GM18508 (cell line): ENCODE measurements at regions not wholly inside any gene's neighbourhood (a gene's known extent, or its start where the extent isn't known, plus 50 kb on each side); places are given as distances from the start of the nearest gene placed in this dataset.
"Not testable (repeated sequence)": the region's sequence is repeated elsewhere in the genome, so short reads cannot be mapped to it uniquely, and the experiment has no call there.

Experiments used
- ATAC-seq: cut with Tn5 transposase; IDR thresholded peaks from one replicate; pipeline ENCODE4 v1.9.1; 2021; ENCODE audit warnings: moderate number of reproducible peaks; ENCODE audit not compliant: insufficient read depth, unreplicated experiment

- no peak for ATAC-seq
These were observed 51.1 kb upstream of the ROPN1 start for GRCh38 chr3:124043023-124043422.

GRCh38 chr3:124044956-124045355 is 53.0 kb upstream of the ROPN1 start:
- no peak for ATAC-seq

GRCh38 chr3:124048967-124049798 is 57.3 kb upstream of the ROPN1 start:
- no peak for ATAC-seq

GRCh38 chr3:124051636-124052035 is 59.7 kb upstream of the ROPN1 start:
- no peak for ATAC-seq

- ATAC-seq: no peak
These were observed 61.9 kb upstream of the ROPN1 start for GRCh38 chr3:124053871-124054270.

- no peak for ATAC-seq
These were observed 64.9 kb upstream of the ROPN1 start for GRCh38 chr3:124056846-124057245.

- no peak for ATAC-seq
These were observed 65.5 kb upstream of the ROPN1 start for GRCh38 chr3:124057420-124057819.

- ATAC-seq: no peak
These were observed 67.7 kb upstream of the ROPN1 start for GRCh38 chr3:124059580-124059979.

GRCh38 chr3:124063197-124063909 is 71.4 kb upstream of the ROPN1 start:
- ATAC-seq: no peak

GRCh38 chr3:124064050-124064449 is 72.1 kb upstream of the ROPN1 start:
- ATAC-seq: no peak

GRCh38 chr3:124066543-124066942 is 74.6 kb upstream of the ROPN1 start:
- ATAC-seq: not testable (repeated sequence)

GRCh38 chr3:124069706-124070105 is 77.8 kb upstream of the ROPN1 start:
- not testable (repeated sequence) for ATAC-seq

- ATAC-seq: not testable (repeated sequence)
These were observed 83.2 kb upstream of the ROPN1 start for GRCh38 chr3:124075090-124075489.

GRCh38 chr3:124075753-124076152 is 83.8 kb upstream of the ROPN1 start:
- ATAC-seq: no peak

GRCh38 chr3:124076235-124076634 is 84.3 kb upstream of the ROPN1 start:
- ATAC-seq: no peak

GRCh38 chr3:124078953-124079911 is 87.3 kb upstream of the ROPN1 start:
- ATAC-seq: no peak

- ATAC-seq: no peak
These were observed 88.0 kb upstream of the ROPN1 start for GRCh38 chr3:124079912-124080276.

GRCh38 chr3:124082343-124082742 is 90.4 kb upstream of the ROPN1 start:
- ATAC-seq: no peak

- ATAC-seq: no peak
These were observed 92.3 kb upstream of the ROPN1 start for GRCh38 chr3:124084022-124084881.

GRCh38 chr3:124088801-124089200 is 96.9 kb upstream of the ROPN1 start:
- ATAC-seq: no peak
